ENCODE measurements at regions not wholly inside any gene's neighbourhood (a gene's known extent, or its start where the extent isn't known, plus 50 kb on each side); places are given as distances from the start of the nearest gene placed in this dataset.

DNA sequence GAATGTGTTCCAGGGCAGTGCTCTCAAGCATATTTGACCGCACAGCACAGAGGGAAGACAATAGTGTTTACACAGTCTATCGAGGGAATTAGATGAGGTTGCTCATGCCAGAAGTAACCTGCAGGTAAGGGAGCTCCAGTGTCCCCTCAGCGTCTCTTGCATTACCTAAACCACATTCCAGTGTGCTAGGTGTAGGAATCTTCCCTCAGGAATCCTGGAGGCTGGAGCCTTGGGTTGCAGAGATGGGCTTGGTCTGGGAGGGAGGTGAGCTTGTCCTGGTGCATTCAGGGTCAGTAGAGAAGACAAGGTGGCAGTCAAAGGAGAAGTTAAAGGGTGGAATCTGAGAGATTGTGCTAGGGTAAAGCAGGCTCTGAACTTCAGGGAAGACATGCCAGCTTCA is 56.3 kb downstream of the SOX14 start:
- Histone ChIP-seq H3K9me3 (no peaks in the 10 kb centered on the region), H3K36me3 (no peaks in the 10 kb centered on the region), H3K4me3 (ENCODE audit: low read depth, low read length) (no peak overlapping the region), H3K27me3 (no peaks in the 10 kb centered on the region), H3K4me1 (no peaks in the 10 kb centered on the region)
- no peak for DNase-seq
- TF ChIP-seq, protein P1, sequence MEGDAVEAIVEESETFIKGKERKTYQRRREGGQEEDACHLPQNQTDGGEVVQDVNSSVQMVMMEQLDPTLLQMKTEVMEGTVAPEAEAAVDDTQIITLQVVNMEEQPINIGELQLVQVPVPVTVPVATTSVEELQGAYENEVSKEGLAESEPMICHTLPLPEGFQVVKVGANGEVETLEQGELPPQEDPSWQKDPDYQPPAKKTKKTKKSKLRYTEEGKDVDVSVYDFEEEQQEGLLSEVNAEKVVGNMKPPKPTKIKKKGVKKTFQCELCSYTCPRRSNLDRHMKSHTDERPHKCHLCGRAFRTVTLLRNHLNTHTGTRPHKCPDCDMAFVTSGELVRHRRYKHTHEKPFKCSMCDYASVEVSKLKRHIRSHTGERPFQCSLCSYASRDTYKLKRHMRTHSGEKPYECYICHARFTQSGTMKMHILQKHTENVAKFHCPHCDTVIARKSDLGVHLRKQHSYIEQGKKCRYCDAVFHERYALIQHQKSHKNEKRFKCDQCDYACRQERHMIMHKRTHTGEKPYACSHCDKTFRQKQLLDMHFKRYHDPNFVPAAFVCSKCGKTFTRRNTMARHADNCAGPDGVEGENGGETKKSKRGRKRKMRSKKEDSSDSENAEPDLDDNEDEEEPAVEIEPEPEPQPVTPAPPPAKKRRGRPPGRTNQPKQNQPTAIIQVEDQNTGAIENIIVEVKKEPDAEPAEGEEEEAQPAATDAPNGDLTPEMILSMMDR (IDR thresholded peaks at IDR 0.05; ENCODE audit: low read depth, low read length), result no peak

DNA sequence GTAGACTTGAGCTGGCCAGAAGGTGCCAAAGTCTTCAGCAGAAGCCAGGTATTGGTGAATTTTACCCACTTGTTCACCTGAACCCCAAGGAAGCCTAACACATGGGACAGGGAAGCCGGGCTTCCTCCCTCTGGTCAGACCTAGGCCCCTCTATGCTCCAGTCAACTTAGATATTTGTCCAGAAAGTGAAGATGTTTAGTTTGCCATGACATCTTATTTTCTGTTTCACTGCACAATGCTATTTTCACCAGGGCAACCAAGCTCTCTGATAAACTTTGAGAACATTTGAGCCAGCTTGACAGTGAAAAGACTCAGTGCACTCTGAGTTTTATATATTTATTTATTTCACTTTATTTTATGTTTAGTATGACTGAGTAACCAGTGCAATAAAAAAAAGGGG is 71.0 kb downstream of the SOX14 start:
- Histone ChIP-seq H3K4me3 (ENCODE audit: low read depth, low read length) (no peak overlapping the region), H3K9me3 (no peaks in the 10 kb centered on the region), H3K4me1 (no peaks in the 10 kb centered on the region), H3K27me3 (no peaks in the 10 kb centered on the region; the same call in 1 of the 2 replicates), H3K36me3 (no peaks in the 10 kb centered on the region)
- TF ChIP-seq, protein P1 (IDR thresholded peaks at IDR 0.05; ENCODE audit: low read depth, low read length), result no peak
- DNase-seq, result no peak

DNA sequence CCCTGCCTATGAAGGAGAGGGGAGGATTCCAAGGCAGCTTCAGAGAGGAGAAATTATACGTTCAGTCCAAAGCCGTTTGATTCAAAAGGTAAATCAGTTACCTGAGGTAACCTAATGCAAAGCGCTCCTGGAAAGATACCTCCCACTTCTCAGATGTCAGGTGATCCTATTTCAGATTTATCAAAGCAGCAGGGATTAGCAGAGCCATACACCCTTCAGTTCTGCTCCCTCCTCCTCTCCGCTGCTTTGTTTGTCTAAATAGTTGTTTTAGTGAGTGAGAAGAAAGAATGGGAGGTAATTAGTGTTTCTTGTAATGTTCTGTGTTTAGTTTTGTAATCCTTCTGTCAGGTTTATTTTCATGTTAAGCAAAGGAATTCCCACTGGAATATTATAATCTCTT is 81.1 kb downstream of the SOX14 start:
- Histone ChIP-seq H3K27me3 (no peaks in the 10 kb centered on the region; the same call in 1 of the 2 replicates), H3K4me3 (ENCODE audit: low read depth, low read length) (no peak overlapping the region), H3K9me3 (no peaks in the 10 kb centered on the region), H3K4me1 (no peaks in the 10 kb centered on the region), H3K36me3 (no peaks in the 10 kb centered on the region)
- TF ChIP-seq, protein P1 (IDR thresholded peaks at IDR 0.05; ENCODE audit: low read depth, low read length), result no peak
- no peak for DNase-seq

DNA sequence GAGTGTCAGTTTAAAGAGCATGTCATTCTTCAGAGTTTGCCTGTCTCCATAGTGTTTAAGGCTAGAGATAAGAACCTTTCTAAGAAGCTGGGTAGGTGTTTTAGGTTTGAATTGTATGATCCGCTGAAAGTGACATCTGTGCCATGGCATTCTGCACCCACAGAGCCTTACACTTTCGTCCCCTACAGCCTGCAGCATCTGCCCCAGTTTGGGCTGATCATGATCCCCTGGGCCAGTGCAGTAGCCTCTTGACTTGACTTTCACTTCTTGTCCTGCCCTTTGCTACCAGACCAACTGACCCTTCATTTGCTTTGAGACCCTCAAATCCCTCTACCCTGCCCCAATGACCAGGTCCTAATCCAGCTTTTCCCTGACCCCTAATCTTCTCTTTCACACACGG is 81.6 kb downstream of the SOX14 start:
- Histone ChIP-seq H3K9me3 (no peaks in the 10 kb centered on the region), H3K4me3 (ENCODE audit: low read depth, low read length) (no peak overlapping the region), H3K4me1 (no peaks in the 10 kb centered on the region), H3K27me3 (no peaks in the 10 kb centered on the region; the same call in 1 of the 2 replicates), H3K36me3 (no peaks in the 10 kb centered on the region)
- DNase-seq, result no peak
- TF ChIP-seq, protein P1 (IDR thresholded peaks at IDR 0.05; ENCODE audit: low read depth, low read length), result no peak

DNA sequence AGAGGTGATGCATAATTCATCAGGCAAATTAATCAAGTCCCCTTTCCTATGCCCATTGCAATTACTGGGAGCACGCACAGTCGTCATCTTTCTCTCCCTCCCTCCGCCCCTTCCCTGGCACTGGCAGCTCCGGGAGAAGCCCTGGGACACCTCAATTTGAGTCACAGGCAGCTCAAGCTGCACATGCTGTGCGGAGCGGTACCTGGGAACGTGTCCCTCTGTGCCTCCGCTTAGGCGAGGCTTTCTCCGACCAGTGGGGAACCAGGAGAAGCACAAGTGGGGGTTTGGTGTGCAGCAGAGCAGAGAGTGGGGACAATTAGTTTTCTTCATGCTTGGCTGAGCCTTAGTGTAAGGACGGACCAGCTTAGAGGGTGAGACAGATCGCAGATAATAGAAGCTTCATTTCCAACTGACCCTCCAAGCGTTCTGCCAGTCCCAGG is 88.3 kb downstream of the SOX14 start:
- TF ChIP-seq, protein P1 (IDR thresholded peaks at IDR 0.05; ENCODE audit: low read depth, low read length), result no peak
- DNase-seq, result no peak
- no peaks in the 10 kb centered on the region for H3K4me1 ChIP-seq
- no peaks in the 10 kb centered on the region for H3K36me3 ChIP-seq
- no peak overlapping the region for H3K4me3 ChIP-seq (ENCODE audit: low read depth, low read length)
- no peaks in the 10 kb centered on the region for H3K9me3 ChIP-seq
- no peaks in the 10 kb centered on the region for H3K27me3 ChIP-seq

DNA sequence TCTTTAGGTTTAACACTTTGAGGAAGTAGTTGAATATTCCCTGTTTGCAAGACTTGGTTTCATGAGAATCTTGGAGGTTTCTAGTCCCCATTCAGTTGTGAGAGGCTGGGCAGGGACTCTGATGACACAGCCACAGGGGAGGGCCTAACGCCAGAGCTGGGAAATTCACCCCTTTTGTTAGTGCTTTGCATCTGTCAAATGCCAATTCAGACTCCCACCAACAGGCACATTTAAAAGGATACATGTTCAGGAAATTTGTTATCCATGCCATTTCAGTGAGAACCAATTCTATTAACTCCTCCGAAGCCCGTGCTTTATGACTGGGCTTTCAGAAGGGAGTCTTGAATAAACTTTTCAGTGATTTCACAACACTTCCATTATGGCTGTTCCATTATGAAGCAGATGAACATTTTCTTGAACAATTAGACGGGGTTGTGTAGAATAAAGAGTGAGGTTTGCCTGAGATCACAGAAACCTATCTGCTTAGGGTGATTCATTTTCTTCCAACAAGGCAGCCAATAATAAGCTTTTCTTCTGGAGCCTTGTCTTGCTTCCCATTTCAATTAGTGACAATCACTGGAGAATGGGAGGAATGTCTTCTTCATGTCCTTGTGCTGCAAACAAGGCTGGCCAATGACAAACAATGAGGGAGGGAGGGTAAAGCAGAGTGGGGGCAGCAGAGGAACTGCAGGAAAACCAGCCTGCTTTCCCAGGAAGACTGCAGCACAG is 90.6 kb downstream of the SOX14 start:
- Histone ChIP-seq H3K4me3 (ENCODE audit: low read depth, low read length) (no peak overlapping the region), H3K4me1 (no peaks in the 10 kb centered on the region), H3K9me3 (no peaks in the 10 kb centered on the region), H3K27me3 (no peaks in the 10 kb centered on the region), H3K36me3 (no peaks in the 10 kb centered on the region)
- TF ChIP-seq, protein P1 (IDR thresholded peaks at IDR 0.05; ENCODE audit: low read depth, low read length), result no peak
- no peak for DNase-seq
